NCI-H187 (cell line): ENCODE measurements at regions not wholly inside any gene's neighbourhood (a gene's known extent, or its start where the extent isn't known, plus 50 kb on each side); places are given as distances from the start of the nearest gene placed in this dataset.
A peak's percentile ranks its signal among the peaks of the same experiment; 100 is the strongest.
"Not testable (repeated sequence)": the region's sequence is repeated elsewhere in the genome, so short reads cannot be mapped to it uniquely, and the experiment has no call there.

ENCODE experiments used
- DNase-seq, 2 experiments: peaks; one replicate each; lab custom pipeline; 2025; lab: John Stamatoyannopoulos, UW

DNA sequence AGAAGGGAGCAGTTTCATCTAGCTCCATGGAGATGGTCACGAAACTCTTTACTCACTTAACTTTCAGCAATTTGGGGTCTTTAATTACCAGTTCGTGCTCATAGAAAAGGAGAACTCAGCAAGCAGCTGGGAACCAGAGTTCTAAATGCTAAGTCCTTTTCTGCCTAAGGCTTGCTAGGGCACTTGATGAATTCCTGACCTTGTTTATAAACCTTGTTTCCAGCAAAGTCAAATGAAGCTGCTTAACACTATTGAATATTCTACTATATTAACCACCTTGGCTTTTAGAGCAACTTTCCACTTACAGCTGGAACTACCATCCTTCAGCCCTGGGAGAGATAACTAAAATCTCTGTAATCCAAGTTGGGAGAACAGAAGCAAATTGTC lies 79.5 kb upstream of the TSC22D2 start:
- DNase-seq = no peak

DNA sequence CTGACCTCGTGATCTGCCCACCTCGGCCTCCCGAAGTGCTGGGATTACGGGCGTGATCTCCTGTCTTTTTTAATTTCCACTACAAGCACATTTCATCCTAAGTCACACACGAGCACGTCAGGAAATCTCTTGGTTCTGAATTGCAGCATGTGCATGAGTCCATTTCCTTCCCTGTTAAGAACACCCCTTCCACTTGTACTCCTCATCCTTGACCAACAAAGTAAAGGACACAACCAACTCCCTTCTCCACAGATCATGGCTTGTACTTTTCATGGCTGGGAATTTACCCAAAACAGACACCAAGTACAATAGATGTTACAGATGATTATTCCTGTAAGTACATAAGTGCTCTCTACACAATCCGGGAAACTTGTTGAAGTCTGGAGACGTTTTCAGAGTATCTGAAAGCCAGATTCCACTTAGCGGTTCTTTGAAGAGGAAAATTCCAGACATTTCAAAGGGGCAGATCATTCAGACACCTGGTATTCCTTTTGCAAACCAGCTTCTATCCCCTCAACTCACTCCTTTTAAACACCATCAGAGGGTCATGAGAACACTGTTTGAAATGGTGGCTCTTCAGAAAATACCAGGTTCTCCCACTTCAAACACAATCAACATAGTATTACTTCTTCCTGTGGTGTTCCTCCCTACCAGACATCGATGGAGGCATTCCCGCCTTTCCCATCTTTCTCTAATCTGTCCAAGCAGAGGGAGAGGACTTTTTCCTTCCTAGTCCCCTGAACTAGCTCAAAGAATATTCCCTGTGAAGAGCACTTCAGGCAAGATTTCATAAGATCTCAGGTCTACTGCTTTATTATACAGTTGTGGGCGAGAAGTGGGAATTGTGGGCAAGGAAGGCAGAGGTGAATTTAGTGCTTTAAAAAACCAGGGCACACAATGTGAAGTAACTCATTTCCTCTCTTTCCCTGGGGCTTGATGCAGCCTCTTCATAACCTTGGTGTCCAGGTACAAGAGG lies 80.1 kb upstream of the TSC22D2 start:
- peak; percentile 53 to 77 for DNase-seq

- no peak for DNase-seq
These were observed 83.3 kb upstream of the TSC22D2 start for GRCh38 chr3:150324788-150325187.

DNA sequence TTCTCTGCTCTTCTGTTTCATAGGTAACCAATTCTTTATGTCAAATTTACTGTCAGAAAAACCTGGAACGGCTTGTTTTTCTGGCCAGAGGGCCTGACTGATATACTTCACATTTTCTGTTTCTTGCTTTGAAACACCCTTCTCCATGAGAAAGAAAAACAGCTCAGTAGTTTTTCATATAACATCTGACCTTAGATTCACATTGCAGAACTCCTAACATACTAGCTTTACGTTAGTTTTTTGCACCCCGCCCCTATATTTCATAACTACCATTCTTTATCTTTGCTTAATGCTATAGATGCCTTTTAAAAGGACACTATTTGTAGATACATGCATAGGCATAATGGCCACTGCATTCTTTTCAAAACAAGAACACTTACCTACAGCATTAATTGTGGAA lies 83.9 kb upstream of the TSC22D2 start:
- DNase-seq = no peak

DNA sequence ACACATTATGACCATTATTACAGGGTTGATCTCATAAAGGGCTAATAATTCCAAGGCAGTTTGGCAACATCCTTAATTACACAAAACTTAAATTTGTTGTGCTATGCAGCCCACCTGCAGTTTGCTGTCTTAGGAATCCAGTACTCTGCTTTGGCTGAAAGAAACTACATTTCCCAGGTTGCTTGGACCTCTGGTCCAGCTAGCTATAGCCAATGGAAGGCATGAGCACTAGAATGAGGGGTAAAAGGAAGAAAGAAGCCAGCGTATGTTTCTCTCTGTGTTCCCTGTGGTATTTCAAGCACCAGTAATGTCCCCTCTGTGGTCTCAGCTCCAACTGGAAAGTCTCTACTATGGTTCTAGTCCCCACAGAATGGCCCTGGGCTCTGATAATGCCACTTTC lies 84.3 kb upstream of the TSC22D2 start:
- DNase-seq = no peak

DNA sequence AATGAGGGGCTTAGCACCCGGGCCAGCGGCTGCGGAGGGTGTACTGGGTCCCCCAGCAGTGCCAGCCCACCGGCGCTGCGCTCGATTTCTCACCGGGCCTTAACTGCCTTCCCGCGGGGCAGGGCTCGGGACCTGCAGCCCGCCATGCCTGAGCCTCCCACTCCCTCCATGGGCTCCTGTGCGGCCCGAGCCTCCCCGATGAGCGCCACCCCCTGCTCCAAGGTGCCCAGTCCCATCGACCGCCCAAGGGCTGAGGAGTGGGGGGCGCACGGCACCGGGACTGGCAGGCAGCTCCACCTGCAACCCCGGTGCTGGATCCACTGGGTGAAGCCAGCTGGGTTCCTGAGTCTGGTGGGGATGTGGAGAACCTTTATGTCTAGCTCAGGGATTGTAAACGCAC lies 85.0 kb upstream of the TSC22D2 start:
- not testable (repeated sequence) for DNase-seq

DNA sequence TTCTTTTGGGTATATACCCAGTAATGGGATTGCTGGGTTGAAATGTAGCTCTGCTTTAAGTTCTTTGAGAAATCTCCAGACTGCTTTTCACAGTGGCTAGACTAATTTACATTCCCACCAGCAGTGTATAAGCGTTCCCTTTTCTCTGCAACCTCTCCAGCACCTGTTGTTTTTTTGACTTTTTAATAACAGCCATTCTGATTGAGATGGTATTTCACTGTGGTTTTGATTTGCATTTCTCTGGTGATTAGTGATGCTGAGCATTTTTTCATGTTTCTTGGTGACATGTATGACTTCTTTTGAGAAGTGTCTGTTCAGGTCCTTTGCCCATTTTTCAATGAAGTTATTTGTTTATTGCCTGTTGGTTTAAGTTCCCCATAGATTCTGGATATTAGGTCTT lies 87.1 kb upstream of the TSC22D2 start:
- not testable (repeated sequence) for DNase-seq

DNA sequence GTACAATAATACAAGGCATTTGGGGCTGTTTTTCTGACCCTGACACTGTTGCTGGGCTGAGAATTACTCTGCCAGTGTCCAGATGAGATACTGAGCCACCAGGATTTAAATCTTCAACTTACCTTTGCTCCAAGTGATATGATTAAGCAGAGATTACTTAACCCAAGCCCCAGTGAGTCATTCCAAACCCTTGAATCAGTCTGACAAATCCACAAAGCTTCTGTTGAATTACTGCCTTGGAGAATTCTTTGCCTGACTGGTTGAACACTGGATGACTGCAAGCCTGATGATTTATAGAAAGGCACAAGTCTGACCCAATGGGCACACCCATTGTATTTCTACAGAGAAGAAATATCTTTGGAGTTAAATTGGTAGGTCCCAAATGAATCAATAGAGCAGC lies 88.2 kb upstream of the TSC22D2 start:
- DNase-seq = no peak

GRCh38 chr3:150317469-150317868 lies 90.6 kb upstream of the TSC22D2 start:
- DNase-seq = no peak

GRCh38 chr3:150315721-150316120 lies 92.4 kb upstream of the TSC22D2 start:
- DNase-seq = no peak

- DNase-seq = no peak
These were observed 93.7 kb upstream of the TSC22D2 start for GRCh38 chr3:150314248-150315004.

- no peak for DNase-seq
These were observed 96.0 kb upstream of the TSC22D2 start for GRCh38 chr3:150312018-150312657.

DNA sequence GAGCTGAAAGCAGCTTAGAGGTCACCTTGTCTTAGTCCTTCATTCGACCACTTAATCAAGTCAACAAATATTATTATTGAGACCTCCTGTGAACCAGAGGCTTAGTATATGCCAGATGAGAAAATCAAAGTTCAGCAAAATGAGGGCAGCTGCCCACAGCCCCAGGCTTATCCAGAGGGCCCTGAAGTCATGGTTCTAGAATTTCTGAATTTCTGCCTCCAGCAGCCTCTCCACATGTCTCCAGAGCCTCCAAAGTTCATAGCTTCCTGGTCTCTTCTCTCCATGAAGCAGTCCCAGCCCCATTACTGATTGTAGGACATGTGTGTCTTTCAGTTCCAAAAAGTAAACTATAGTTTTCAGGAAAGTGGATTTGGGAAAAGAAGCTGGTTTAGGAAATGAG lies 96.9 kb upstream of the TSC22D2 start:
- DNase-seq = no peak

DNA sequence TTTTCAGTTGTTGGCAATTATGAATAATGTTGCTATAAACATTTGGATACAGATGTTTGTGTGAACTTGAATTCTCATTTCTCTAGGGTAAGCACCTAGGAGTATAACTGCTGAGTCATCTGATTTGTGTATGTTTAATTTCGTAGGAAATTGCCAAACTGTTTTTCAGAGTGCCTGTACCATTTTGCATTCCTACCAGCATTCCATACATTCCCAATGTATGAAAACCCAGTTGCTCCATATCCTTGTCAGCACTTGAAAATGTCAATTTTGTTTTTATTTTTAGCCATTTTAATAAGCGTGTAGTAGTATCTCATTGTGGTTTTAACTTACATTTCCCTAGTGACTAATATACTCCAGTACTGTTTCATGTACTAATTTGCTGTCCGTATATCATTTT lies 98.5 kb upstream of the TSC22D2 start:
- no peak for DNase-seq

- DNase-seq = no peak
These were observed 98.9 kb upstream of the TSC22D2 start for GRCh38 chr3:150309257-150309542.

DNA sequence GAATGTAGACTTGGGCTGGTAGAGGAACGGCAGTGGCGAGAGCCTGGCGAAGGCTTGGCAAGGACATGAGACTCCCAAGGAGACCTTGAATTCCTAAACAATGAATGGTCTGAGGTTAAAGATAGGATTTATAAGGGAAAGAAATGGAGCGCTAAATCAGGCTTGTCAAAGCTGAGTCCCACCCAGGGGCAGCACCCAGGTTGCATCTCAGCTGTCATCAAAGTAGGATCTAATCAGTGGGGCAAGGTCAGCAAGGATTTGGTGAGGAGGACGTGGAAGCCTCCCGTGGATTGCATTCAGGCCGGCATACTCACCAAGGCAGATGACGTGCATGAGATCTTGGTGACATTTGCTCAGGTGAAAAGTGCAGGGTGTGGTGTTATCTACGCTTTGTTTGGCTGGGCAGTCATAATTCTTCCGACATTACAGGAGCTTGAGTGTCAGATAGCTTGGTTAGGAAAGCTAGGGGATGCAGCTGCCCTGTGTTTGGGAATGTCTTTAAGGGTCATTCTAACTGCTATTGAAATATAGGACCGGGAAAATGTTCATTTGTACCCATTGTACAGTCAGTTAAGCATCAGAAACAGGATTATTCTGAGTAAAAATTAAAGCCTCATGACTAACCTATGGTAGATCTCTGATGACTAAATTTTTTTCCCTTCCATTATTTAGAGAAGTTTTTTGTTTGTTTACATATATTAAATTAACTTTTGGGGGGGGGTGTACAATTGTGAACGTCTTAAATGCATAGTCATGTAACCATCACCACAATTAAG lies 99.4 kb upstream of the TSC22D2 start:
- DNase-seq = no peak

GRCh38 chr3:150308037-150308319 lies 100.1 kb upstream of the TSC22D2 start:
- DNase-seq = no peak

- DNase-seq = no peak
These were observed 100.6 kb upstream of the TSC22D2 start for GRCh38 chr3:150307311-150308036.

DNA sequence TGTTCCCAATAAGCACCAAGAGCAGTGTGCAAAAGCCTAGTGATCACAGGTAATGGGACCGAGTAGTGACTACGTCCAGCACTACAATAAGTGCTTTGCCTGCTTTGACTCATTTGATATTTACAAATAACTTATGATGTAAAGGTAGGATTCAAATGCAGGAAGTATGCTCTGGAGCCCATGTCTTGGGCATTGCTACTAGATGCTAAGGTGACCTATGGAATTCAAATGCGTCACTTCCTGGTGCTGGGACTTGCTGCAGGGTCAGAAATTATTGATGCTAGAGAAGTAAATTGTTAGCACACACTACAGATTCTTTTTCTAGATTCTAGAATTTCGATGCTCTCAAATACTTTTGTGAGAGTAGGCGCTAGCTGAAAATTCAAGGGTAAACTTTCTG lies 101.2 kb upstream of the TSC22D2 start:
- no peak for DNase-seq

- no peak for DNase-seq
These were observed 102.0 kb upstream of the TSC22D2 start for GRCh38 chr3:150306083-150306482.

DNA sequence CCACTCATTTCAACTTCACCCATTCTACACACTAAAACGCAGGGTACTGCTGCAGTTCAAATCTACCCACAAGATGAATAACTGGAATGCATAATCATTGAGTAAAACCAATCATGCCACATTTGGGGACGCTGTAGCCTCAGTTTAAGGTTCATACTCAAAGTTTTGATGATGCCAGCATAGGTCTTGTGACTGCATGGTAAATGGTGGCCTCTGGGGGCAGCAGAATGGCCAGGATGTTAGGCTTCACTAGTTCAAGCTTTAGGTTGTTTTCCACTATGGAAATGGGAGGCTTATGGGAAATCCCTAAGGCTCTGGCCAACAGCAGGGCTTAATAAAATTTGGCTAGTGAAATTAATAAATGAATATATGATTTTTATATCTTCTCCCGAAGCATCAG lies 104.3 kb upstream of the TSC22D2 start:
- DNase-seq = no peak

DNA sequence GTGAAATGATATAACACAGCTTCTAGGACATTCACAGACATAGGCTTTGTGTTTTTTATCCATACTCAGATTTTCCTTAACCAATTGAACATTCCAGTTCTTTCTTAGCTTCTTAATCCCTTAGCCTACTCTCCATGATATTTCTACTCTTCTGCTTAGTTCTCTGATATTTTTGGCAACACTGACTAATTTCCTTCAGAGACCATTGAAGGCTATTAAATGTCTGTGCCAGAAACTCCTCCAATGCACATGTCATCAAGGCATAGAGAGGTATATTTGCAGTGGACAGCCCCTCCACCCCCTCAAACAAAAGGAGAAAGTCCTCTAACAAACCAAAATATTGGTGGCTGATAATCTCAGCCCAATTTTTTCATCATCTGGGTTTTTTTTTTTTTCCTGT lies 105.9 kb upstream of the TSC22D2 start:
- DNase-seq = no peak
